ENCODE measurements at regions not wholly inside any gene's neighbourhood (a gene's known extent, or its start where the extent isn't known, plus 50 kb on each side); places are given as distances from the start of the nearest gene placed in this dataset.

DNA sequence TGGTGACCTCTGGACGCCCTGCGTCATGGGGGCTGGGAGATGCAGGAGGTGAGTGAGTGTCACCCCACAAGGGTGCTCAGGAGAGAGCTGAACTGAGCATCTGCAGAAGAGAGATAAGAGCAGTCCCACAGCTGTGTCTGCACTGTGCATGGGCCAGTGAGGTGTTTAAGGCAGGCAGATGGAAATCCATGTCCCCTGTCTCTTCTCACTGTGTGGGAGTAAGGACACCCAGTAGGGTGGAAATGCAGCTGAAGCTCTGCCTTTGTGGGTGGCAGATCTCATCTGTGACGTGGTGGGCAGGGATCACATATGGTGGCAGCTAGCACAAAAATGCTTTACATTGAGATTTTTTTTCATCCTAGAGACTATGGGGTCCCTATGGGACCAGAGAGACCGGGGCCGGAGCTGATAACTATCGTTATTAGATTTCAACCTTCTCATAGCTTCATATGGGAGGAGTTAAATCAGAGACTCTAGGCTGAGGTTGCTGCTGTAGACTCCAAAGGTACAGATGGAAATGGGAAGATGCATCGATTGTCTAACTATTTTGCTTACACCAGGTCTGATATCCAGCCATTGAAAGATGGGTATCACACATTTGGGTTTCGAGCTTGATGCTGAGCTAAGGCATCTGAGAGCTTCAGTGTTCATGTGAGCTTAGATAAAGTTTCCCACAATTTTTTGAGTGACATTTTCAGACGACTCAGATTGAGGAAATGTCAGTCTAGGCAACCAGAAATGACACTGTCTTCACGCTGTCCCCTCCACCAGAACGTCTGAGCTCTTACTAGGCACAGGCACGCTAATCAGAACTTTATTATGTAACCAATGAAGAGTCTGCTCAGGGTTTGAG lies 65.3 kb upstream of the PSEN2 start:
- TF ChIP-seq, protein P1, sequence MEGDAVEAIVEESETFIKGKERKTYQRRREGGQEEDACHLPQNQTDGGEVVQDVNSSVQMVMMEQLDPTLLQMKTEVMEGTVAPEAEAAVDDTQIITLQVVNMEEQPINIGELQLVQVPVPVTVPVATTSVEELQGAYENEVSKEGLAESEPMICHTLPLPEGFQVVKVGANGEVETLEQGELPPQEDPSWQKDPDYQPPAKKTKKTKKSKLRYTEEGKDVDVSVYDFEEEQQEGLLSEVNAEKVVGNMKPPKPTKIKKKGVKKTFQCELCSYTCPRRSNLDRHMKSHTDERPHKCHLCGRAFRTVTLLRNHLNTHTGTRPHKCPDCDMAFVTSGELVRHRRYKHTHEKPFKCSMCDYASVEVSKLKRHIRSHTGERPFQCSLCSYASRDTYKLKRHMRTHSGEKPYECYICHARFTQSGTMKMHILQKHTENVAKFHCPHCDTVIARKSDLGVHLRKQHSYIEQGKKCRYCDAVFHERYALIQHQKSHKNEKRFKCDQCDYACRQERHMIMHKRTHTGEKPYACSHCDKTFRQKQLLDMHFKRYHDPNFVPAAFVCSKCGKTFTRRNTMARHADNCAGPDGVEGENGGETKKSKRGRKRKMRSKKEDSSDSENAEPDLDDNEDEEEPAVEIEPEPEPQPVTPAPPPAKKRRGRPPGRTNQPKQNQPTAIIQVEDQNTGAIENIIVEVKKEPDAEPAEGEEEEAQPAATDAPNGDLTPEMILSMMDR (IDR thresholded peaks at IDR 0.05): no peak
- no peak for TF ChIP-seq EZH2 (IDR thresholded peaks at IDR 0.05; ENCODE audit: borderline replicate concordance, insufficient read depth, low read depth, low read length, poor library complexity, severe bottlenecking)

Measured in B cell (primary cell).